Mesendoderm (in vitro differentiated cells): ENCODE measurements at regions not wholly inside any gene's neighbourhood (a gene's known extent, or its start where the extent isn't known, plus 50 kb on each side); places are given as distances from the start of the nearest gene placed in this dataset.
A peak's percentile ranks its signal among the peaks of the same experiment; 100 is the strongest.

Source experiments
- DNase-seq: peaks from one replicate; pipeline ENCODE4 v3.0.0; 2013
- H2AK5ac ChIP-seq: 2 replicates; pipeline ENCODE4 v1.6.1; 2013; ENCODE audit warnings: low read length, inconsistent platforms
- H2BK120ac ChIP-seq: 2 replicates; pipeline ENCODE4 v1.6.1; 2013; ENCODE audit warnings: low read depth, mild to moderate bottlenecking, low read length, moderate library complexity, mixed read lengths
- H2BK15ac ChIP-seq: replicated peaks from 2 replicates; pipeline ENCODE4 v1.6.1; 2013; ENCODE audit warnings: low read depth, mild to moderate bottlenecking, moderate library complexity
- H2BK5ac ChIP-seq: 2 replicates; pipeline ENCODE4 v1.6.1; 2013; ENCODE audit warnings: low read length, inconsistent platforms
- H3K18ac ChIP-seq: 2 replicates; pipeline ENCODE4 v1.6.1; 2013; ENCODE audit warnings: mild to moderate bottlenecking, low read length, mixed read lengths
- H3K23ac ChIP-seq: one replicate; pipeline ENCODE4 v1.6.1; 2013; ENCODE audit warnings: low read length
- H3K27ac ChIP-seq: 2 replicates; pipeline ENCODE4 v1.5.1; 2013; ENCODE audit warnings: low read depth, mild to moderate bottlenecking, inconsistent platforms, low read length, moderate library complexity
- H3K27me3 ChIP-seq: 2 replicates; pipeline ENCODE4 v1.6.1; 2013; ENCODE audit warnings: low read length, control low read depth, mild to moderate bottlenecking, inconsistent platforms; ENCODE audit not compliant: insufficient read depth, poor library complexity
- H3K36me3 ChIP-seq: 2 replicates; pipeline ENCODE4 v1.6.1; 2013; ENCODE audit warnings: low read length, inconsistent platforms; ENCODE audit not compliant: control insufficient read depth, insufficient read depth
- H3K4ac ChIP-seq: one replicate; pipeline ENCODE4 v1.6.1; 2013; ENCODE audit warnings: low read depth, mild to moderate bottlenecking, low read length, moderate library complexity
- H3K4me1 ChIP-seq: 2 replicates; pipeline ENCODE4 v1.6.1; 2013; ENCODE audit warnings: low read depth, low read length, inconsistent platforms; ENCODE audit not compliant: control insufficient read depth
- H3K4me2 ChIP-seq: 2 replicates; pipeline ENCODE4 v1.6.1; 2013; ENCODE audit warnings: low read length
- H3K4me3 ChIP-seq: 2 replicates; pipeline ENCODE4 v1.5.1; 2013; ENCODE audit warnings: mild to moderate bottlenecking, low read length
- H3K56ac ChIP-seq: one replicate; pipeline ENCODE4 v1.6.1; 2013; ENCODE audit warnings: low read length
- H3K79me1 ChIP-seq: 2 replicates; pipeline ENCODE4 v1.6.1; 2013; ENCODE audit warnings: low read length, inconsistent platforms
- H3K79me2 ChIP-seq: 2 replicates; pipeline ENCODE4 v1.6.1; 2013; ENCODE audit warnings: mild to moderate bottlenecking, low read length; ENCODE audit not compliant: control insufficient read depth, insufficient read depth
- H3K9ac ChIP-seq: 2 replicates; pipeline ENCODE4 v1.6.1; 2013; ENCODE audit warnings: low read length, inconsistent platforms
- H4K5ac ChIP-seq: one replicate; pipeline ENCODE4 v1.6.1; 2013; ENCODE audit warnings: low read length
- H4K8ac ChIP-seq: one replicate; pipeline ENCODE4 v1.6.1; 2013; ENCODE audit warnings: low read depth, mild to moderate bottlenecking, control low read depth, low read length, moderate library complexity
- WGBS: extraction: QIAGEN DNeasy Blood & Tissue Kit; methylation state at CpG from one replicate; pipeline ENCODE4 v1.1.7; 2013; ENCODE audit warnings: low lambda C conversion rate, missing lambda C conversion rate; ENCODE audit not compliant: insufficient coverage; ENCODE audit errors: extremely low coverage; 5-methylcytosine and 5-hydroxymethylcytosine counted together

DNA sequence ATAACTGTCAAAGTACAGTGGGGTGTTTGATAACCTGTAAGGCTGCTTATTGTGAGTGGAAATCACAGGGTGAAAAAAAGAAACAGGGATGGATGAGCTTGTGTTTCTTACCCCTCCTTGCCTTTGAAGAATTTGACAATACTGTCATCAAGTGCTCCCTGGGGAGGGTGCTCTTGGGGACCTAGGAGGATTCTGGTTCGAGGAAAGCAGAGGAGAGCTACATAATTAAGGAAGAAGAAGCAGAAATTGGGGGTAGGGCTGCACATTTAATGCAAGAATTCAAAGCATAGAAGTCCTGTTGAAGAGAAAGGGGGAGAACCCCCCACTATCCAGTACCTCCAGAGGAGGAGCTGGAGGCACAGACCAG lies 208.1 kb upstream of the PHYHIPL start:
- Histone ChIP-seq H3K18ac (no peak overlapping the region), H3K79me2 (no peaks in the 10 kb centered on the region), H3K4me2 (no peak overlapping the region), H3K56ac (no peak overlapping the region), H2AK5ac (no peak overlapping the region), H4K8ac (no peak overlapping the region), H3K27ac (no peak overlapping the region), H3K4me3 (no peak overlapping the region), H3K9ac (no peak overlapping the region), H2BK120ac (no peak overlapping the region), H3K4me1 (no peaks in the 10 kb centered on the region), H3K4ac (no peak overlapping the region), H4K5ac (no peak overlapping the region), H2BK5ac (no peak overlapping the region), H3K27me3 (no peaks in the 10 kb centered on the region), H3K36me3 (no peaks in the 10 kb centered on the region), H3K23ac (no peak overlapping the region), H3K79me1 (no peaks in the 10 kb centered on the region), H2BK15ac (no peak overlapping the region)
- no CpG with 5 or more reads among the region's 1 CpG for WGBS
- no peak for DNase-seq

DNA sequence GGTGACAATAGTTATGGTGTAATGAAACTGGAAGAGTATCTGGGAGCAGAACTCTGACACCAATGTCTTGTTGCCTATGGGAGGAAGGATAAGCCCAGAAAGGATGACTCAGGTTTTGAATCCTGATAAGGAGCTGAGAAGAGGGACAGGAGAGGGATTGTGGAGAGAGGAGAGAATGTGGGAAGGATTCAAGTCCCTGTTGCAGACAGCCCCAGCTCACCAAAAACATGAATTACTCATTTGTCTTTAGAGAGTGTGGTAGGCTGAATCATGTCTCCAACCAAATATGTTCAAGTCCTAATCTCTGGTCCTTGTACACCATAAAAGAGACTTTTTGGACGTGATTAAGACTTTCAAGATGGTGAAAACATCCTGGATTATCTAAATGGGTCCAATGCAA lies 206.9 kb upstream of the PHYHIPL start:
- no peak overlapping the region for H4K5ac ChIP-seq
- H3K4ac ChIP-seq: no peak overlapping the region
- H3K4me1 ChIP-seq: no peaks in the 10 kb centered on the region
- H3K4me3 ChIP-seq: no peak overlapping the region
- H3K36me3 ChIP-seq: no peaks in the 10 kb centered on the region
- H3K27ac ChIP-seq: no peak overlapping the region
- no peak overlapping the region for H3K4me2 ChIP-seq
- H2BK120ac ChIP-seq: no peak overlapping the region
- no peak overlapping the region for H3K18ac ChIP-seq
- H3K9ac ChIP-seq: no peak overlapping the region
- H2AK5ac ChIP-seq: no peak overlapping the region
- no peaks in the 10 kb centered on the region for H3K79me1 ChIP-seq
- no CpG with 5 or more reads among the region's 1 CpG for WGBS
- no peak overlapping the region for H4K8ac ChIP-seq
- H3K79me2 ChIP-seq: no peaks in the 10 kb centered on the region
- peak; percentile 42 for DNase-seq
- H3K56ac ChIP-seq: no peak overlapping the region
- no peak overlapping the region for H2BK15ac ChIP-seq
- no peaks in the 10 kb centered on the region for H3K27me3 ChIP-seq
- H3K23ac ChIP-seq: no peak overlapping the region
- no peak overlapping the region for H2BK5ac ChIP-seq

DNA sequence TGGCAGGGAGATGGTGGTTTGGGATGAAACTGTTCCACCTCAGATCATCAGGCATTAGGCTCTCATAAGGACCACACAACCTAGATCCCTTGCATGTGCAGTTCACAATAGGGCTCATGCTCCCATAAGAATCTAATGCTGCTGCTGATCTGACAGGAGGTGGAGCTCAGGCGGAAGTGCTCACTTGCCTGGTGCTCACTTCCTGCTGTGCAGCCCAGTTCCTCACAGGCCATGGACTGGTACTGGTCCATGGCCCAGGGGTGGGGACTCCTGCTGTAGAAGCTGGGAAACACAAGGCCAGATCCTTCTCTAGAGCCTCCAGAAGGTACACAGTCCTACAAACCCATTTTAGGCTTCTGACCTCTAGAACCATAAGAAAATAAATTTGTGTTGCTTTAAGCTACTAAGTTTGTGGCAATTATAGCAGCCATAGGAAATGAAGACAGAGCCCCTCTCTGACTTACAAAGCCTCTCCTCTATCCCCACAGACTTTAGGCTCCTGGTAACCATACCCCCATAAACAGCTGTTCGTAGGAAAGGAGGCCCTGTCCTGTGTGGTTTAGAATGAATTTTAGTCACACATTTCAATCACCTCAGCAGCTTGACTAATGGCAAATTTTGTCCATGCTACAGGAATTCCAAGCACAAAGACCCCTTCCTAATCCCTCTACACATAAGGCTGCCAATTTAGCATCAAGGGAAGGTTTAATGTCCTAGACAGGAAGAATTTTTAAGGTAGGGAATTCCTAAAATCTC lies 206.1 kb upstream of the PHYHIPL start:
- H3K79me2 ChIP-seq: no peaks in the 10 kb centered on the region
- H3K27me3 ChIP-seq: no peaks in the 10 kb centered on the region
- WGBS: no CpG with 5 or more reads among the region's 2 CpGs
- no peak overlapping the region for H3K23ac ChIP-seq
- H3K4me1 ChIP-seq: no peaks in the 10 kb centered on the region
- no peak overlapping the region for H3K4me2 ChIP-seq
- no peak overlapping the region for H3K27ac ChIP-seq
- DNase-seq: no peak
- no peaks in the 10 kb centered on the region for H3K36me3 ChIP-seq
- H4K8ac ChIP-seq: no peak overlapping the region
- H3K9ac ChIP-seq: no peak overlapping the region
- H2BK120ac ChIP-seq: no peak overlapping the region
- no peak overlapping the region for H3K4me3 ChIP-seq
- no peak overlapping the region for H3K56ac ChIP-seq
- H3K79me1 ChIP-seq: no peaks in the 10 kb centered on the region
- H2AK5ac ChIP-seq: no peak overlapping the region
- no peak overlapping the region for H3K4ac ChIP-seq
- no peak overlapping the region for H2BK15ac ChIP-seq
- no peak overlapping the region for H3K18ac ChIP-seq
- H2BK5ac ChIP-seq: no peak overlapping the region
- H4K5ac ChIP-seq: no peak overlapping the region

DNA sequence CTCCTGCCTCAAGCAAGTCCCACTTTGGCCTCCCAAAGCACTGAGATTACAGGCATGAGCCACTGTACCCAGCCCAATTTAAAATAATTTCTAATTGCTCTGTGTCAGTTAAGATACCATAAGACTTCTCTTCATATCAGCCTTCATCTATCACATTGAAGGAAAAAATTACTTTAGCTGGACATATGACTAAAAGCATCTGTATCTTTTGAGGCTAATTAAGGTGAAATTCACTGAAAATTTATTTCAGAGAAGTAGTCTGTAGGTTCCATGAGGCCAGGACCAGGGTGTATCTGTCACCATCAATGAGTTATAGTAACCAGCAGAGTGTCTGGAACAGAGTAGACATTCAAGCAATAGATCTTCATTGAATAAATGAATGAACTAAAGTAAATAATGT lies 205.2 kb upstream of the PHYHIPL start:
- Histone ChIP-seq H3K79me1 (no peaks in the 10 kb centered on the region), H4K8ac (no peak overlapping the region), H3K9ac (no peak overlapping the region), H3K4ac (no peak overlapping the region), H3K23ac (no peak overlapping the region), H3K18ac (no peak overlapping the region), H3K4me3 (no peak overlapping the region), H3K4me1 (no peaks in the 10 kb centered on the region), H3K56ac (no peak overlapping the region), H3K27ac (no peak overlapping the region), H2BK120ac (no peak overlapping the region), H4K5ac (no peak overlapping the region), H3K79me2 (no peaks in the 10 kb centered on the region), H2BK5ac (no peak overlapping the region), H3K4me2 (no peak overlapping the region), H3K27me3 (no peaks in the 10 kb centered on the region), H2BK15ac (no peak overlapping the region), H3K36me3 (no peaks in the 10 kb centered on the region), H2AK5ac (no peak overlapping the region)
- DNase-seq: no peak

DNA sequence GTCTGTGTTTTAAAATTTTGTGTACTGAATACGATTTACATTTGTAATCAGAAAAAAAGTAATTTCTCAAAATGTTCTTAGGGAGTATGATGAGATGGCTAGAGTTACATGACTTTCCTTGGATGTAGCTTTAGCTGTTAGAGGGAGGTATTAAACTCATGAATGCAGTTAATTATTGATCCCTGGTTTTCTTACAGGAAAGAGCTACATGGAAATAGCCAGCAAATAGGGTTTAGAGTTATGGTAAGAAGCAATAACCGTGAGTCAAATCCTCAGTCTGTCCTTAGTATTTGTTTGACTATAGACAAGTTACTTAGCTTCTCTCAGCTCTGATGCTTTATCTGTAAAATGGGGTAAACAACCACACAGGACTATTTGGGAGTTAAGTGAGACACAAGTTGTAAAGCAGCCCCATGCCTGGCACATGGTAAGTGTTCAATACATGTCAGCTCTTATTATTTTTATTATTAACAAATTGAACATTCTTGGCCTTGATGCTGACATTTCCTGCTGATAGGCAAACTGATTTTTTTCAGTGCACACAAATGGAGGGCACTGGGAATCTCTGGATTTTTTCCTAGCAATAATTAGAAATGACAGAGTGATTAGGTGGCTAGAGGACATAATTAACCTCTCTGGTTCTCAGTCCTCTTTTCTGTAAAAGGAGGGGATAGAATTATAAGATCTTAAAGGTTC lies 204.5 kb upstream of the PHYHIPL start:
- no CpG with 5 or more reads among the region's 2 CpGs for WGBS
- no peaks in the 10 kb centered on the region for H3K79me1 ChIP-seq
- H4K5ac ChIP-seq: no peak overlapping the region
- H3K27ac ChIP-seq: no peak overlapping the region
- H3K4me2 ChIP-seq: no peak overlapping the region
- no peak for DNase-seq
- no peaks in the 10 kb centered on the region for H3K79me2 ChIP-seq
- no peak overlapping the region for H2AK5ac ChIP-seq
- H3K27me3 ChIP-seq: no peaks in the 10 kb centered on the region
- no peak overlapping the region for H3K23ac ChIP-seq
- no peak overlapping the region for H3K9ac ChIP-seq
- no peaks in the 10 kb centered on the region for H3K4me1 ChIP-seq
- H3K56ac ChIP-seq: no peak overlapping the region
- H3K18ac ChIP-seq: no peak overlapping the region
- no peak overlapping the region for H2BK5ac ChIP-seq
- no peak overlapping the region for H3K4me3 ChIP-seq
- H3K36me3 ChIP-seq: no peaks in the 10 kb centered on the region
- H2BK120ac ChIP-seq: no peak overlapping the region
- no peak overlapping the region for H2BK15ac ChIP-seq
- H4K8ac ChIP-seq: no peak overlapping the region
- no peak overlapping the region for H3K4ac ChIP-seq
